ENCODE measurements at regions not wholly inside any gene's neighbourhood (a gene's known extent, or its start where the extent isn't known, plus 50 kb on each side); places are given as distances from the start of the nearest gene placed in this dataset.

GRCh38 chr11:42390116-42390515 is 921.7 kb upstream of the API5 start:
- TF ChIP-seq, protein P1, sequence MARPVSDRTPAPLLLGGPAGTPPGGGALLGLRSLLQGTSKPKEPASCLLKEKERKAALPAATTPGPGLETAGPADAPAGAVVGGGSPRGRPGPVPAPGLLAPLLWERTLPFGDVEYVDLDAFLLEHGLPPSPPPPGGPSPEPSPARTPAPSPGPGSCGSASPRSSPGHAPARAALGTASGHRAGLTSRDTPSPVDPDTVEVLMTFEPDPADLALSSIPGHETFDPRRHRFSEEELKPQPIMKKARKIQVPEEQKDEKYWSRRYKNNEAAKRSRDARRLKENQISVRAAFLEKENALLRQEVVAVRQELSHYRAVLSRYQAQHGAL (CRISPR knock-in tag; IDR thresholded peaks at IDR 0.05; ENCODE audit: not compliant biosample characterization), result no peak
- TF ChIP-seq ZNF317 (CRISPR knock-in tag; IDR thresholded peaks at IDR 0.05) (no peak), ZNF350 (CRISPR knock-in tag; IDR thresholded peaks at IDR 0.05; ENCODE audit: borderline replicate concordance, low read depth) (no peak)
